Mammary epithelial cell (primary cell): ENCODE measurements at regions not wholly inside any gene's neighbourhood (a gene's known extent, or its start where the extent isn't known, plus 50 kb on each side); places are given as distances from the start of the nearest gene placed in this dataset.

Experiments
- EZH2 ChIP-seq: IDR thresholded peaks from 2 replicates; pipeline ENCODE4 v1.6.1; 2012; ENCODE audit warnings: low read length, inconsistent platforms, borderline replicate concordance
- TF ChIP-seq, protein P1 (sequence below), 2 donors: IDR thresholded peaks in 1 of 2; conservative IDR thresholded peaks in 1 of 2; 2 replicates each; pipeline ENCODE4 v1.5.1; 2011 to 2012; ENCODE audit warnings: inconsistent platforms in 2 of 2, low read length in 2 of 2, mild to moderate bottlenecking in 2 of 2, control low read depth in 1 of 2, low read depth in 1 of 2; ENCODE audit not compliant: insufficient read depth in 1 of 2; ENCODE audit errors: extremely low read depth in 1 of 2

DNA sequence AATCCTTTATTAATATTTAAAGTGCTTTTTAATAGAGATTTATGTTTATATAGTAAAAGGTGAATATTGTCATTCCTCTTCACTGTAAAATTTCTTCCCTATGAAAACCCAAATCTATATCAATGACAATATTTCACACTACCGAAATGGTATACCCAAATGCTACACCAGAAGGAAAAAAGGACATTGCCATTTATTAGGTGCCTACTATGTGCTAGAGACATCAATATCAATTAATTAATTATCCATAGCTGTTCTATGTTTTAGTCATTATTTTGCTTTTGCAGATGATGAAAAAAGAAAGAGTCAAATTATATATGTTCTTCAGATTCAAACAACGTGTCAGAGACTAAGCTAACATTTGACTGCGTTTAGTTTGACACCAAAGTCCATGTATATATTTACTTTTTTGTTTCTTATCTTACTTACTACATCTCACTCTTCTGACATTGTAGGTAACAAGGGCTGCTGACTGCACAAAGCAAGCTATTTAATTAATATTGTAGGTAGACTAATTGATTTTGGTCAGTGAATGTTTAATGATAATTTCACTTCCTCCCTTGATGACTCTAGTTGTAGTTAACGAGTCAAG lies 614.0 kb upstream of the FOXG1 start:
- TF ChIP-seq, protein P1, sequence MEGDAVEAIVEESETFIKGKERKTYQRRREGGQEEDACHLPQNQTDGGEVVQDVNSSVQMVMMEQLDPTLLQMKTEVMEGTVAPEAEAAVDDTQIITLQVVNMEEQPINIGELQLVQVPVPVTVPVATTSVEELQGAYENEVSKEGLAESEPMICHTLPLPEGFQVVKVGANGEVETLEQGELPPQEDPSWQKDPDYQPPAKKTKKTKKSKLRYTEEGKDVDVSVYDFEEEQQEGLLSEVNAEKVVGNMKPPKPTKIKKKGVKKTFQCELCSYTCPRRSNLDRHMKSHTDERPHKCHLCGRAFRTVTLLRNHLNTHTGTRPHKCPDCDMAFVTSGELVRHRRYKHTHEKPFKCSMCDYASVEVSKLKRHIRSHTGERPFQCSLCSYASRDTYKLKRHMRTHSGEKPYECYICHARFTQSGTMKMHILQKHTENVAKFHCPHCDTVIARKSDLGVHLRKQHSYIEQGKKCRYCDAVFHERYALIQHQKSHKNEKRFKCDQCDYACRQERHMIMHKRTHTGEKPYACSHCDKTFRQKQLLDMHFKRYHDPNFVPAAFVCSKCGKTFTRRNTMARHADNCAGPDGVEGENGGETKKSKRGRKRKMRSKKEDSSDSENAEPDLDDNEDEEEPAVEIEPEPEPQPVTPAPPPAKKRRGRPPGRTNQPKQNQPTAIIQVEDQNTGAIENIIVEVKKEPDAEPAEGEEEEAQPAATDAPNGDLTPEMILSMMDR (conservative IDR thresholded peaks at IDR 0.05 in 1 of 2, IDR thresholded peaks at IDR 0.05 in 1 of 2; ENCODE audit: extremely low read depth in 1 of 2, insufficient read depth in 1 of 2, low read depth in 1 of 2, low read length in 2 of 2) = no peak
- TF ChIP-seq EZH2 = no peak
